ENCODE measurements at regions not wholly inside any gene's neighbourhood (a gene's known extent, or its start where the extent isn't known, plus 50 kb on each side); places are given as distances from the start of the nearest gene placed in this dataset.

DNA sequence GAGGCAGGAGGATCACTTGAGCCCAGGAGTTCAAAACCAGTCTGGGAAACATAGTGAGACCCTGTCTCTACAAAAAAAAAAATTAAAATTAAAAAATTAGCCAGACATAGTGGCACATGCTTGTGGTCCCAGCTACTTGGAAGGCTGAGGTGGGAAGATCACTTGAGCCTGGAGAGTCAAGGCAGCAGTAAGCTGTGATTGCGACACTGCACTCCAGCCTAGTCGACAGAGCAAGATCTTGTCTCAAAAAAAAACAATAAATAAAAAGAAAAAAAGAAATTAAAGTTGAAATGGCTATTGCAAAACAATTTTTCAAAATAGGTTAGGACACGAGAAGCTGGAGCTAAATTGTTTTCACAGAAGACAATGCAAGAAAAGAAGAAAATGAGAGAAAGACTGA is 379.0 kb upstream of the RNF32 start:
- TF ChIP-seq, protein P1, sequence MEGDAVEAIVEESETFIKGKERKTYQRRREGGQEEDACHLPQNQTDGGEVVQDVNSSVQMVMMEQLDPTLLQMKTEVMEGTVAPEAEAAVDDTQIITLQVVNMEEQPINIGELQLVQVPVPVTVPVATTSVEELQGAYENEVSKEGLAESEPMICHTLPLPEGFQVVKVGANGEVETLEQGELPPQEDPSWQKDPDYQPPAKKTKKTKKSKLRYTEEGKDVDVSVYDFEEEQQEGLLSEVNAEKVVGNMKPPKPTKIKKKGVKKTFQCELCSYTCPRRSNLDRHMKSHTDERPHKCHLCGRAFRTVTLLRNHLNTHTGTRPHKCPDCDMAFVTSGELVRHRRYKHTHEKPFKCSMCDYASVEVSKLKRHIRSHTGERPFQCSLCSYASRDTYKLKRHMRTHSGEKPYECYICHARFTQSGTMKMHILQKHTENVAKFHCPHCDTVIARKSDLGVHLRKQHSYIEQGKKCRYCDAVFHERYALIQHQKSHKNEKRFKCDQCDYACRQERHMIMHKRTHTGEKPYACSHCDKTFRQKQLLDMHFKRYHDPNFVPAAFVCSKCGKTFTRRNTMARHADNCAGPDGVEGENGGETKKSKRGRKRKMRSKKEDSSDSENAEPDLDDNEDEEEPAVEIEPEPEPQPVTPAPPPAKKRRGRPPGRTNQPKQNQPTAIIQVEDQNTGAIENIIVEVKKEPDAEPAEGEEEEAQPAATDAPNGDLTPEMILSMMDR (IDR thresholded peaks at IDR 0.05), result no peak
- TF ChIP-seq POLR2A (IDR thresholded peaks at IDR 0.05) (no peak), EP300 (IDR thresholded peaks at IDR 0.05) (no peak)

Measured in ovary (tissue), 3 donors.